GM12892 (cell line): ENCODE measurements at regions not wholly inside any gene's neighbourhood (a gene's known extent, or its start where the extent isn't known, plus 50 kb on each side); places are given as distances from the start of the nearest gene placed in this dataset.

Experiments used
- POLR2A ChIP-seq: IDR thresholded peaks from 2 replicates; pipeline ENCODE4 v1.6.1; 2011; ENCODE audit warnings: low read depth, low read length, control low read depth
- POLR2AphosphoS5 ChIP-seq: IDR thresholded peaks from 2 replicates; pipeline ENCODE4 v1.6.1; 2011; ENCODE audit warnings: low read depth, low read length, control low read depth

- TF ChIP-seq POLR2A (no peak), POLR2AphosphoS5 (no peak)
Observed at GRCh38 chr6:8526624-8527023, 91.3 kb upstream of the SLC35B3 start.
